ENCODE measurements at regions not wholly inside any gene's neighbourhood (a gene's known extent, or its start where the extent isn't known, plus 50 kb on each side); places are given as distances from the start of the nearest gene placed in this dataset.

GRCh38 chr3:74906181-74906580 lies 291.7 kb upstream of the CNTN3 start:
- Mint-ChIP-seq H3K27me3 (ENCODE audit: low read depth) (no peaks in the 10 kb centered on the region), H3K4me3 (no peak overlapping the region), H3K27ac (no peak overlapping the region), H3K36me3 (ENCODE audit: insufficient read depth in 1 of 3, low read depth in 3 of 3) (no peaks in the 10 kb centered on the region), H3K4me1 (no peaks in the 10 kb centered on the region), H3K9me3 (no peaks in the 10 kb centered on the region)
- Histone ChIP-seq H3K23me2 (ENCODE audit: insufficient read length, low read depth, low read length, poor library complexity, severe bottlenecking) (no peaks in the 10 kb centered on the region), H3K79me2 (ENCODE audit: insufficient read depth, low read length) (no peaks in the 10 kb centered on the region), H2BK15ac (ENCODE audit: low read depth, low read length) (no peak overlapping the region), H3K79me1 (ENCODE audit: insufficient read depth, low read depth, low read length, poor library complexity, severe bottlenecking) (no peaks in the 10 kb centered on the region), H2BK20ac (ENCODE audit: low read depth, low read length, poor library complexity, severe bottlenecking) (no peak overlapping the region), H3K4ac (ENCODE audit: low read depth, low read length) (no peak overlapping the region), H3K27ac (ENCODE audit: insufficient read length, low read depth, low read length) (no peak overlapping the region), H3K23ac (ENCODE audit: insufficient read length, low read depth, low read length) (no peak overlapping the region), H4K20me1 (ENCODE audit: control insufficient read depth, insufficient read depth, insufficient read length) (no peaks in the 10 kb centered on the region), H3K4me2 (ENCODE audit: insufficient read depth, insufficient read length, low read length) (no peak overlapping the region), H3K27me3 (ENCODE audit: insufficient read depth, low read length) (no peaks in the 10 kb centered on the region), H3K9ac (ENCODE audit: extremely low read depth, insufficient read length, low read length) (no peak overlapping the region), H3K9me3 (ENCODE audit: control insufficient read depth, low read depth, low read length) (no peaks in the 10 kb centered on the region), H4K5ac (ENCODE audit: insufficient read length, low read depth, low read length) (no peak overlapping the region), H3T11ph (ENCODE audit: low read length) (no peak overlapping the region), H3K4me1 (ENCODE audit: insufficient read depth, low read length) (no peaks in the 10 kb centered on the region), H4K91ac (ENCODE audit: insufficient read length, low read depth, low read length) (no peak overlapping the region), H2BK5ac (ENCODE audit: insufficient read length, low read length) (no peak overlapping the region), H2BK12ac (ENCODE audit: insufficient read length, low read depth, low read length) (no peak overlapping the region), H3K14ac (ENCODE audit: insufficient read depth, low read length) (no peak overlapping the region), H2AFZ (ENCODE audit: low read length) (no peak overlapping the region), H3K18ac (ENCODE audit: insufficient read length, low read depth, low read length) (no peak overlapping the region), H2BK120ac (ENCODE audit: low read depth, low read length, poor library complexity, severe bottlenecking) (no peak overlapping the region), H2AK5ac (ENCODE audit: insufficient read length, low read length) (no peak overlapping the region), H3K56ac (ENCODE audit: insufficient read length, low read depth, low read length) (no peak overlapping the region), H4K8ac (replicated peaks; ENCODE audit: insufficient read length, low read depth, low read length) (no peak overlapping the region)
- TF ChIP-seq, protein P1, sequence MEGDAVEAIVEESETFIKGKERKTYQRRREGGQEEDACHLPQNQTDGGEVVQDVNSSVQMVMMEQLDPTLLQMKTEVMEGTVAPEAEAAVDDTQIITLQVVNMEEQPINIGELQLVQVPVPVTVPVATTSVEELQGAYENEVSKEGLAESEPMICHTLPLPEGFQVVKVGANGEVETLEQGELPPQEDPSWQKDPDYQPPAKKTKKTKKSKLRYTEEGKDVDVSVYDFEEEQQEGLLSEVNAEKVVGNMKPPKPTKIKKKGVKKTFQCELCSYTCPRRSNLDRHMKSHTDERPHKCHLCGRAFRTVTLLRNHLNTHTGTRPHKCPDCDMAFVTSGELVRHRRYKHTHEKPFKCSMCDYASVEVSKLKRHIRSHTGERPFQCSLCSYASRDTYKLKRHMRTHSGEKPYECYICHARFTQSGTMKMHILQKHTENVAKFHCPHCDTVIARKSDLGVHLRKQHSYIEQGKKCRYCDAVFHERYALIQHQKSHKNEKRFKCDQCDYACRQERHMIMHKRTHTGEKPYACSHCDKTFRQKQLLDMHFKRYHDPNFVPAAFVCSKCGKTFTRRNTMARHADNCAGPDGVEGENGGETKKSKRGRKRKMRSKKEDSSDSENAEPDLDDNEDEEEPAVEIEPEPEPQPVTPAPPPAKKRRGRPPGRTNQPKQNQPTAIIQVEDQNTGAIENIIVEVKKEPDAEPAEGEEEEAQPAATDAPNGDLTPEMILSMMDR (conservative IDR thresholded peaks at IDR 0.05) = no peak
- no peak for DNase-seq
- WGBS (ENCODE audit: extremely low coverage, insufficient read length, low lambda C conversion rate) = no CpG with 5 or more reads among the region's 4 CpGs

Measured in H9 (cell line).